Myocyte (in vitro differentiated cells): ENCODE measurements at regions not wholly inside any gene's neighbourhood (a gene's known extent, or its start where the extent isn't known, plus 50 kb on each side); places are given as distances from the start of the nearest gene placed in this dataset.

Source experiments
- DNase-seq: peaks from one replicate; pipeline ENCODE4 v3.0.0-alpha.2; 2012; ENCODE audit warnings: low read depth

DNA sequence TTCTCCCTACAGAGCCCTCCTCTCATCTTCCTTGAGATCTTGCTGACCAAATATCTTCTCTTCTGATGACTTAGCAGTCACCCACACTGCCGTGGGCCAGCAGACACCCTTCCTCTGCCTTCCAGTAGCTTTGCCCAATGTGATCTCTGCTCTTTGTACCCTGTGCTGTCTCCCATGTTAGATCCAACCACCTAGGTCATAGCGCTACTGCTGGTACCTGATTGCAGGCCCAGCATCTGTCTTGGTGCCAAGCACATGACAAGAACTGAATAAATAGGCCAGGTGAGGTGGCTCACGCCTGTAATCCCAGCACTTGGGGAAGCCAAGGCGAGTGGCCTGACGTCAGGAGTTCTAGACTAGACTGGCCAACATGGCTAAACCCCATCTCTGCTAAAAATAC is 149.7 kb downstream of the TM9SF2 start:
- DNase-seq, result no peak

- no peak for DNase-seq
Measured at GRCh38 chr13:99650410-99650809, 149.1 kb downstream of the TM9SF2 start.

- DNase-seq, result no peak
Measured at GRCh38 chr13:99648927-99649326, 147.7 kb downstream of the TM9SF2 start.

DNA sequence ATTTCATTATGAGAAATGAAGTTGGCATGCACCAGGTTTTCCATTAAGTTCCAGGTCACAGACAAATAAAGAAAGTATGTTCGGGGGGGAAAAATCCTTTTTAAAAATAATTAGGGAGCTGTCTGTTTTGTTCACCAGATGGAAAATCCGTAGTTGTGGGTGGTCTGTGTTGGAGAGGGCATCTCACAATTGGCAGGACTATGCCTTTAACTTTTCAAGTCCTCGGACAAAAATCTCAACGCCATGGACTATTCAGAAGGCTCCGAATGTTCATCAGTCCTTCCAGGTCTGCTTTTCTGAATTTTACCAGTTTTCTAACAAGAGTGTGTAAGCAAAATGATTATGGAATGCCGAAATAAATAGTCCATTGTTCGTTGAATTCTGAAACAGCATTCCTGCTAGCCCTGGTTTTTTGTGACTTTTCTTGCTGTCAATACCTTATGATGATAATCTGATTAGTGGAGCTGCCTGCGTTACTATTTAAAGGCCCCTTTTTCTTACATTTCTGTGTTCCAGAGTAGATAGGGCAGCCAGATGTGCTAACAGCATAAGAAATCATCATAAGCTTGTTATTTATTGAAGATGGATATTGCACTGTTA is 146.9 kb downstream of the TM9SF2 start:
- DNase-seq, result no peak

DNA sequence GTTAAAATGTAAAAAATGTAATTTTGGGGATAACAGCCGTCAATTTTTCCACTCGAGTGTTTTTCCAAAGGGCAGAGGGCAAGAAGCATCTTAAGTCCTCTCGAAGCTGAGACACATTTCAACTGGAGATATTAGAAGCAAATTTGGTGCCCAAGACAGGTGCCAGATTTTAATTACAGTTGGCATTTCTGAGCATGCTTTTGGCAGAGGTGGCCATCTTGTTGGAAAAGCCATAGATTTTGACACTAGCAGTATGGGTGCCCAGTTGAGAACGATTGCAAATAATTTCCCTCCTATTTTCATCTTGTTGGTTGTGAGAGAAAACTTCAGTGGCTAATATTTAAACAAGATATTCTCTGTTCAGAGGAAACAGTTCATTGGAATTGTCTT is 146.3 kb downstream of the TM9SF2 start:
- no peak for DNase-seq

GRCh38 chr13:99646866-99647595 is 145.8 kb downstream of the TM9SF2 start:
- no peak for DNase-seq

GRCh38 chr13:99642841-99643240 is 141.6 kb downstream of the TM9SF2 start:
- no peak for DNase-seq

GRCh38 chr13:99642006-99642405 is 140.7 kb downstream of the TM9SF2 start:
- DNase-seq, result no peak

GRCh38 chr13:99640260-99640659 is 139.0 kb downstream of the TM9SF2 start:
- peak; percentile 58 for DNase-seq

GRCh38 chr13:99639126-99639525 is 137.9 kb downstream of the TM9SF2 start:
- no peak for DNase-seq

GRCh38 chr13:99636728-99637353 is 135.6 kb downstream of the TM9SF2 start:
- no peak for DNase-seq

GRCh38 chr13:99636306-99636705 is 135.0 kb downstream of the TM9SF2 start:
- no peak for DNase-seq

GRCh38 chr13:99634672-99635071 is 133.4 kb downstream of the TM9SF2 start:
- no peak for DNase-seq

GRCh38 chr13:99630269-99630898 is 129.1 kb downstream of the TM9SF2 start:
- no peak for DNase-seq

- DNase-seq, result no peak
Measured at GRCh38 chr13:99629641-99630040, 128.4 kb downstream of the TM9SF2 start.

GRCh38 chr13:99628442-99628841 is 127.2 kb downstream of the TM9SF2 start:
- no peak for DNase-seq

DNA sequence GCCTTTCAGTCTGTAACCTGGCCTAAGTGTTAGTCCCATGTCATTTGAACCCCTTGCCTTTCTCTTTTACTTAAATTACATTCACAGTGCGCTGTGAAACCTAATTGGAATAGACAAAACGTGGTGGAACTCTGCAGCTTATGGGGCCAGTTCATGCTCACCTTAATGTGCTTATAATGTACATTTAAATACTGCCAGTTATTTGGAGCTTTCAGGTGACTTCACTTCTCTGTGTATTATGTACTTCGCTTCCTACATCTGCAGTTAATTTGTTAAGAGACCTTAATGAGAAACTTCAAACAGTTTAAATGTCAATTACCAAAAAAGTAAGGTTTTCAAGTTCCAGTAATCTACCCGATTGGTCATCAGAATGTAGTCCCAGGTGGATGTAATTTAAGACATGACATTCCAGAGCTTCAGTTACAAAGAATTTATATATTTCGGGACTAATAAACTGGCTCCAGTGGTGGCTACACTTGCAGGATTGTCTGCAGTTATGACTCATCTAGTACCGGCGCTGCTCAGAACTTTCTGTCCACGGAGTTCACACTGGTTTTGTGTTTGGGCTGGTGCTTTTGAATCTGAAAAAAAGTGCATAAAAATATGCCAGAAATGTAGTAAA is 125.3 kb downstream of the TM9SF2 start:
- DNase-seq, result peak; percentile 47

DNA sequence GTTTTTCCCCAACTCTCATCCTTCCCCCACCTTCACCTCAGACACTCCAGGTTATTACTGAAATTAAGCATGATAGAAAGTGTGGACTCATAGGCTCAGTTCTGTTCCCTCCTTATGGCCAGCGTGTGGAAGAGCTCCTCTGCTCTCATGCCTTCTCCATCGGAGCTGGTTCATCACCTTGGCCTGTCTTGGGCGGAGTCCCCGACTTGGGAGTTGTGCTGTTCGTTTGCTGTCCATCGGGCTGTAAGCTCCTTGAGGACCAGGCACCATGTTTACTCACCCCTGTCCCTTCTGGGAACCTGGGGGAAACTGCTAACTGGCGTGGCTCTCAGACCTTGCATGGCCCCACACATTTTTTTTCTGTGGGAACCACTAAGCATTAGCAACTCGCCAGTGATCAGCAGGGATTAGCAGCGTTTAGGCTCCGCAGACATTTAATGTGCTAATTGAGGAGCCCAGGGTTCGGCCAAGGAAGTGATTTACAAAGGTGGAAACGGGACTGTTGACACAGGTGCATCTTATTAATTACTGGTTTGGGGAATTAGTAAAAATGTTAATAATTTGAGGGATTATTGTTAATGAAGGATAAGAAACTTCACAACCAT is 123.8 kb downstream of the TM9SF2 start:
- DNase-seq, result no peak

- no peak for DNase-seq
Measured at GRCh38 chr13:99620806-99621205, 119.5 kb downstream of the TM9SF2 start.

DNA sequence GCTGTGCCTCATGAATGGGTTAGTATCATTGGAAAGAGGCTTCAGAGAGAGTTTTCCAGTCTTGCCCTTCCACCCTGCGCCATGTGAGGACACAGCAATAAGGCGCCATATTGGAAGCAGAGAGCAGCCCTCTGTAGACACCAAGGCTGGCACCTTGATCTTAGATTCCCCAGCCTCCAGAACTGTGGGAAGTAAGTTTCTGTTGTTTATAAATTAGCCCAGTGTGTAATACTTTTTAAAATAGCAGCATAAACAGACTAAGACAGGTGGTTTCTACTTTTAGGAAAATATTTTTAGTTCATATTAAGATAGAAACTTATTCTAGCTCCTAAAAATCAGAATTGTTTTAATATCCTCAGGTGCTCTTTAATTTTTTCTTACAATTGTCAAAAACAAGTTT is 117.9 kb downstream of the TM9SF2 start:
- DNase-seq, result peak; percentile 55
